H1 (cell line): ENCODE measurements at regions not wholly inside any gene's neighbourhood (a gene's known extent, or its start where the extent isn't known, plus 50 kb on each side); places are given as distances from the start of the nearest gene placed in this dataset.

Experiments
- CTCF ChIP-seq, 3 experiments: IDR thresholded peaks; 1 replicate in 2 of 3; 2 replicates in 1 of 3; pipeline versions ENCODE4 v1.5.1 to v1.6.1; 2011; ENCODE audit warnings: low read length in 3 of 3, mild to moderate bottlenecking in 3 of 3, inconsistent platforms in 2 of 3, low read depth in 1 of 3, moderate library complexity in 1 of 3; ENCODE audit not compliant: insufficient read depth in 1 of 3; ENCODE audit errors: control extremely low read depth in 1 of 3
- EGR1 ChIP-seq: IDR thresholded peaks from 2 replicates; pipeline ENCODE4 v1.6.1; 2011; ENCODE audit warnings: low read depth, low read length, borderline replicate concordance
- EP300 ChIP-seq, 2 experiments: IDR thresholded peaks; 1 replicate in 1 of 2; 2 replicates in 1 of 2; pipeline ENCODE4 v1.6.1; 2011 to 2012; ENCODE audit warnings: low read depth in 2 of 2, low read length in 2 of 2, mild to moderate bottlenecking in 2 of 2, borderline replicate concordance in 1 of 2, inconsistent platforms in 1 of 2, moderate library complexity in 1 of 2
- GABPA ChIP-seq: IDR thresholded peaks from 2 replicates; pipeline ENCODE4 v1.6.1; 2011; ENCODE audit warnings: mild to moderate bottlenecking, low read length, moderate library complexity, borderline replicate concordance; ENCODE audit not compliant: insufficient read depth
- JUND ChIP-seq: IDR thresholded peaks from 2 replicates; pipeline ENCODE4 v1.6.1; 2011; ENCODE audit warnings: mild to moderate bottlenecking, improper control_type of control experiment, low read length
- POLR2A ChIP-seq, 2 experiments: IDR thresholded peaks; 1 replicate in 1 of 2; 2 replicates in 1 of 2; pipeline ENCODE4 v1.6.1; 2011; ENCODE audit warnings: low read depth in 2 of 2, low read length in 2 of 2, mild to moderate bottlenecking in 2 of 2; ENCODE audit errors: control extremely low read depth in 1 of 2
- POLR2AphosphoS5 ChIP-seq: IDR thresholded peaks from 2 replicates; pipeline ENCODE4 v1.6.1; 2011; ENCODE audit warnings: low read depth, low read length
- POU5F1 ChIP-seq: IDR thresholded peaks from 2 replicates; pipeline ENCODE4 v1.6.1; 2011; ENCODE audit warnings: low read depth, mild to moderate bottlenecking, low read length, moderate library complexity
- SP1 ChIP-seq: IDR thresholded peaks from 2 replicates; pipeline ENCODE4 v1.6.1; 2011; ENCODE audit warnings: low read depth, low read length
- SUZ12 ChIP-seq: fragments of 200-600 bp; sonication (generic); IDR thresholded peaks from 2 replicates; pipeline ENCODE4 v1.6.1; 2012; ENCODE audit warnings: mild to moderate bottlenecking, inconsistent platforms, low read length, moderate library complexity, mixed read lengths
- TBP ChIP-seq: IDR thresholded peaks from 2 replicates; pipeline ENCODE4 v1.6.1; 2011; ENCODE audit warnings: low read depth, low read length, improper control_type of control experiment
- TEAD4 ChIP-seq: IDR thresholded peaks from 2 replicates; pipeline ENCODE4 v1.6.1; 2012; ENCODE audit warnings: low read depth, low read length, inconsistent platforms, mixed read lengths

- no peak for TF ChIP-seq CTCF (IDR thresholded peaks at IDR 0.05; ENCODE audit: control extremely low read depth in 1 of 3, insufficient read depth in 1 of 3, low read depth in 1 of 3, low read length in 3 of 3)
- TF ChIP-seq TEAD4 = no peak
- no peak for TF ChIP-seq JUND
- TF ChIP-seq EP300 (IDR thresholded peaks at IDR 0.05; ENCODE audit: borderline replicate concordance in 1 of 2, low read depth in 2 of 2, low read length in 2 of 2) = no peak
- TF ChIP-seq POU5F1 = no peak
- TF ChIP-seq SP1 = no peak
- no peak for TF ChIP-seq POLR2A (IDR thresholded peaks at IDR 0.05; ENCODE audit: control extremely low read depth in 1 of 2, low read depth in 2 of 2, low read length in 2 of 2)
- no peak for TF ChIP-seq EGR1
- TF ChIP-seq POLR2AphosphoS5 = no peak
- TF ChIP-seq SUZ12 = no peak
- no peak for TF ChIP-seq GABPA
- no peak for TF ChIP-seq TBP
Observed at GRCh38 chr20:55058938-55059337, 583.5 kb downstream of the DOK5 start.
